BE2C (cell line): ENCODE measurements at regions not wholly inside any gene's neighbourhood (a gene's known extent, or its start where the extent isn't known, plus 50 kb on each side); places are given as distances from the start of the nearest gene placed in this dataset.

Experiments
- DNase-seq: peaks from one replicate; pipeline ENCODE4 v3.0.0-alpha.2; 2020
- H3K27me3 ChIP-seq: fragments of 250-450 bp; sonication (Bioruptor Pico); 2 replicates; pipeline ENCODE4 v1.5.1; 2020; ENCODE audit warnings: mild to moderate bottlenecking
- H3K36me3 ChIP-seq: fragments of 250-450 bp; sonication (Bioruptor Pico); 2 replicates; pipeline ENCODE4 v1.5.1; 2020; ENCODE audit warnings: mild to moderate bottlenecking
- H3K4me1 ChIP-seq: fragments of 250-450 bp; sonication (Bioruptor Pico); 2 replicates; pipeline ENCODE4 v1.5.1; 2020
- H3K4me3 ChIP-seq: 2 replicates; pipeline ENCODE4 v1.5.1; 2011; ENCODE audit warnings: low read depth, low read length
- H3K9me3 ChIP-seq: fragments of 250-450 bp; sonication (Bioruptor Pico); 2 replicates; pipeline ENCODE4 v1.5.1; 2020
- CTCF ChIP-seq: IDR thresholded peaks from 2 replicates; pipeline ENCODE4 v1.5.1; 2012; ENCODE audit warnings: mild to moderate bottlenecking, low read depth, low read length

DNA sequence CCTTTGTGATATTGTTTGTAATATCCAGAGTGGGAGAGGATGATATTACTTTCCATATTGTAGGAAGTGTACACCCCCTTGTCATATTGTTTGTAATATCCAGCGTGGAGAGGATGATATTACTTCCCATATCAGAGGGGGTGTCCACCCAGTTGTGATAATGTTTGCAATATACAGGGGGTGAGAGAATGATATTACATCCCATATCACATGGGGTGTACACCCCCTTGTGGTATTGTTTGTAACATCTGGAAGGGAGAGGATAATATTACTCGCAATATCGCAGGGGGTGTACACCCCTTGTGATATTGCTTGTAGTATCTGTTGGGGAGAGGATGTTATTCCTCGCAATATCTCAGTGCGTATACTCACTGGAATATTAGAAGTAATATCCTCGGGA lies 61.5 kb downstream of the PRSS23 start:
- no peaks in the 10 kb centered on the region for H3K36me3 ChIP-seq
- H3K9me3 ChIP-seq = no peaks in the 10 kb centered on the region
- DNase-seq = no peak
- H3K4me1 ChIP-seq = no peaks in the 10 kb centered on the region
- peaks cover 16% of the 10 kb centered on the region for H3K27me3 ChIP-seq
- TF ChIP-seq CTCF = no peak
- no peak overlapping the region for H3K4me3 ChIP-seq

DNA sequence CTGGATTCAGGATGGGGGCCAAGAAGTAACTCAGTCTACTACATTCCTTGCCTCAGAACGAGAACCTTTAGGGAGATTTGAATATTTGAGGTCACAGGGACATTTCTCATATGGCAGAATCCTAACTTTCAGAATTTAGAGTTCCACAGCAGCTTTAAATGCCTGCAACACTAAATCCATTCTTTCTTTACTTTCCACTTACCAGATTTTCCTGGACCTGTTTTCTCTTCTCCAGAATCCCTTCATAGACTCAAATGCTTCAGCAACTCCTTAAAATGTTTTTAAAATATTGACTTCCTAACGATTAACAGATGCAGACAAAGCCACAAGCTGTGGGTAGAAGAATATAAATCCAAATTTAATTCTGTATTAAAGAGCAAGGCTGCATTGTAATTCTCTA lies 63.1 kb downstream of the PRSS23 start:
- DNase-seq = no peak
- Histone ChIP-seq H3K4me1 (no peaks in the 10 kb centered on the region), H3K9me3 (no peaks in the 10 kb centered on the region), H3K27me3 (peaks cover 8% of the 10 kb centered on the region), H3K36me3 (no peaks in the 10 kb centered on the region), H3K4me3 (no peak overlapping the region)
- no peak for TF ChIP-seq CTCF

- TF ChIP-seq CTCF = no peak
- H3K4me1 ChIP-seq = no peaks in the 10 kb centered on the region
- H3K4me3 ChIP-seq = no peak overlapping the region
- no peaks in the 10 kb centered on the region for H3K36me3 ChIP-seq
- 0 out of 2 replicates have a peak, but pooled peaks cover 2% of the 10 kb centered on the region for H3K27me3 ChIP-seq
- DNase-seq = no peak
- no peaks in the 10 kb centered on the region for H3K9me3 ChIP-seq
Observed at GRCh38 chr11:86865436-86865835, 65.1 kb downstream of the PRSS23 start.

- H3K36me3 ChIP-seq = no peaks in the 10 kb centered on the region
- H3K4me1 ChIP-seq = no peaks in the 10 kb centered on the region
- H3K4me3 ChIP-seq = no peak overlapping the region
- H3K27me3 ChIP-seq = no peaks in the 10 kb centered on the region
- no peaks in the 10 kb centered on the region for H3K9me3 ChIP-seq
- DNase-seq = no peak
- no peak for TF ChIP-seq CTCF
Observed at GRCh38 chr11:86869531-86869930, 69.2 kb downstream of the PRSS23 start.

- no peak overlapping the region for H3K4me3 ChIP-seq
- no peaks in the 10 kb centered on the region for H3K4me1 ChIP-seq
- peak; percentile 83 for TF ChIP-seq CTCF
- DNase-seq = peak; percentile 58
- H3K9me3 ChIP-seq = no peaks in the 10 kb centered on the region
- no peaks in the 10 kb centered on the region for H3K27me3 ChIP-seq
- H3K36me3 ChIP-seq = no peaks in the 10 kb centered on the region
Observed at GRCh38 chr11:86869966-86870570, 69.7 kb downstream of the PRSS23 start.

- Histone ChIP-seq H3K27me3 (no peaks in the 10 kb centered on the region; the same call in 1 of the 2 replicates), H3K4me1 (no peaks in the 10 kb centered on the region), H3K36me3 (no peaks in the 10 kb centered on the region), H3K4me3 (no peak overlapping the region), H3K9me3 (no peaks in the 10 kb centered on the region)
- DNase-seq = no peak
- no peak for TF ChIP-seq CTCF
Observed at GRCh38 chr11:86873573-86874083, 73.3 kb downstream of the PRSS23 start.
